SK-N-SH (cell line): ENCODE measurements at regions not wholly inside any gene's neighbourhood (a gene's known extent, or its start where the extent isn't known, plus 50 kb on each side); places are given as distances from the start of the nearest gene placed in this dataset.

Experiments
- ELF1 ChIP-seq: IDR thresholded peaks from 2 replicates; pipeline ENCODE4 v1.4.0; 2012
- EZH2phosphoT487 ChIP-seq: fragments of 200-600 bp; sonication (generic); IDR thresholded peaks from 2 replicates; pipeline ENCODE4 v1.6.1; 2017; ENCODE audit warnings: low read depth, mixed run types, mild to moderate bottlenecking, antibody characterized with exemption, moderate library complexity, borderline replicate concordance
- POLR2AphosphoS5 ChIP-seq: IDR thresholded peaks from 2 replicates; pipeline ENCODE4 v1.6.1; 2012; ENCODE audit warnings: low read depth, low read length
- RAD21 ChIP-seq: IDR thresholded peaks from 2 replicates; pipeline ENCODE4 v1.6.1; 2012; ENCODE audit warnings: mild to moderate bottlenecking, low read length
- RFX5 ChIP-seq: IDR thresholded peaks from 2 replicates; pipeline ENCODE4 v1.6.1; 2012; ENCODE audit warnings: mild to moderate bottlenecking, improper control_type of control experiment, low read length
- TAF1 ChIP-seq: IDR thresholded peaks from 2 replicates; pipeline ENCODE4 v1.6.1; 2012; ENCODE audit warnings: low read depth, mild to moderate bottlenecking, low read length, moderate library complexity, borderline replicate concordance
- YY1 ChIP-seq: IDR thresholded peaks from 2 replicates; pipeline ENCODE4 v1.4.0; 2012; ENCODE audit warnings: low read depth, mild to moderate bottlenecking
- TF ChIP-seq, protein P1 (sequence below): IDR thresholded peaks from 2 replicates; pipeline ENCODE4 v1.4.0; 2012; ENCODE audit warnings: low read depth, borderline replicate concordance
- TF ChIP-seq, protein P2 (sequence below): fragments of 200-600 bp; sonication (generic); IDR thresholded peaks from 2 replicates; pipeline ENCODE4 v1.6.1; 2017; ENCODE audit warnings: antibody characterized with exemption, mild to moderate bottlenecking, moderate library complexity

DNA sequence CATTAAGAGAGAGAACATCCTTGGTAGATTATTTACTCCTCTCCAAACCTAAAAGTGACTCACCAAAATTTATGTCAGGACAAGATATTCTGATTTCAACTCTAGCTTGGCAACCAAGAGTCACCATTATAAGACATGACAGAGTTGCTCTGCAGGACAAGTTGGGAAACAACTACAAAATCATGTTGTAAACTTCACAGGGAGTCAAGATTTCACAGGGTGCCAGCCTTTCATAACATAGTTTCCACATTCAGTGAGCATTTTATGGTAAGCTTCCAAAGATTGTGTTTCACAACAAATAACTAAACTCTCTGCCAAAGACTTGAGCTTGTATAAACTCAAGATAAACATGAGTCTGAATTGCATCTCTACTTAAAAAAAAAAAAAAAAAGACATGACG lies 121.0 kb upstream of the DIAPH2 start:
- TF ChIP-seq RFX5 (no peak), POLR2AphosphoS5 (no peak), YY1 (no peak), RAD21 (no peak), TAF1 (no peak), ELF1 (no peak), EZH2phosphoT487 (no peak)
- TF ChIP-seq, protein P1, sequence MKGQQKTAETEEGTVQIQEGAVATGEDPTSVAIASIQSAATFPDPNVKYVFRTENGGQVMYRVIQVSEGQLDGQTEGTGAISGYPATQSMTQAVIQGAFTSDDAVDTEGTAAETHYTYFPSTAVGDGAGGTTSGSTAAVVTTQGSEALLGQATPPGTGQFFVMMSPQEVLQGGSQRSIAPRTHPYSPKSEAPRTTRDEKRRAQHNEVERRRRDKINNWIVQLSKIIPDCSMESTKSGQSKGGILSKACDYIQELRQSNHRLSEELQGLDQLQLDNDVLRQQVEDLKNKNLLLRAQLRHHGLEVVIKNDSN, result no peak
- TF ChIP-seq, protein P2, sequence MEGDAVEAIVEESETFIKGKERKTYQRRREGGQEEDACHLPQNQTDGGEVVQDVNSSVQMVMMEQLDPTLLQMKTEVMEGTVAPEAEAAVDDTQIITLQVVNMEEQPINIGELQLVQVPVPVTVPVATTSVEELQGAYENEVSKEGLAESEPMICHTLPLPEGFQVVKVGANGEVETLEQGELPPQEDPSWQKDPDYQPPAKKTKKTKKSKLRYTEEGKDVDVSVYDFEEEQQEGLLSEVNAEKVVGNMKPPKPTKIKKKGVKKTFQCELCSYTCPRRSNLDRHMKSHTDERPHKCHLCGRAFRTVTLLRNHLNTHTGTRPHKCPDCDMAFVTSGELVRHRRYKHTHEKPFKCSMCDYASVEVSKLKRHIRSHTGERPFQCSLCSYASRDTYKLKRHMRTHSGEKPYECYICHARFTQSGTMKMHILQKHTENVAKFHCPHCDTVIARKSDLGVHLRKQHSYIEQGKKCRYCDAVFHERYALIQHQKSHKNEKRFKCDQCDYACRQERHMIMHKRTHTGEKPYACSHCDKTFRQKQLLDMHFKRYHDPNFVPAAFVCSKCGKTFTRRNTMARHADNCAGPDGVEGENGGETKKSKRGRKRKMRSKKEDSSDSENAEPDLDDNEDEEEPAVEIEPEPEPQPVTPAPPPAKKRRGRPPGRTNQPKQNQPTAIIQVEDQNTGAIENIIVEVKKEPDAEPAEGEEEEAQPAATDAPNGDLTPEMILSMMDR, result no peak
